Osteoblast (primary cell): ENCODE measurements at regions not wholly inside any gene's neighbourhood (a gene's known extent, or its start where the extent isn't known, plus 50 kb on each side); places are given as distances from the start of the nearest gene placed in this dataset.
"Not testable (repeated sequence)": the region's sequence is repeated elsewhere in the genome, so short reads cannot be mapped to it uniquely, and the experiment has no call there.

ENCODE experiments used
- DNase-seq: peaks from one replicate; pipeline ENCODE4 v3.0.0; 2011; ENCODE audit warnings: low spot score, mixed read lengths; ENCODE audit not compliant: insufficient read length; ENCODE audit errors: missing footprints
- H2AFZ ChIP-seq: 2 replicates; pipeline ENCODE4 v1.6.0; 2011; ENCODE audit warnings: mild to moderate bottlenecking, low read length
- H3K27ac ChIP-seq: 2 replicates; pipeline ENCODE4 v1.5.1; 2011; ENCODE audit warnings: mild to moderate bottlenecking, low read depth, low read length, moderate library complexity
- H3K27me3 ChIP-seq: 2 replicates; pipeline ENCODE4 v1.6.0; 2012; ENCODE audit warnings: mild to moderate bottlenecking, control low read depth, inconsistent platforms, low read length, moderate library complexity; ENCODE audit not compliant: insufficient read depth
- H3K36me3 ChIP-seq: 2 replicates; pipeline ENCODE4 v1.5.1; 2011; ENCODE audit warnings: mild to moderate bottlenecking, low read length, control low read depth, moderate library complexity; ENCODE audit not compliant: insufficient read depth
- H3K4me1 ChIP-seq: 2 replicates; pipeline ENCODE4 v1.5.1; 2011; ENCODE audit warnings: mild to moderate bottlenecking, low read length, control low read depth, moderate library complexity; ENCODE audit not compliant: insufficient read depth
- H3K4me2 ChIP-seq: 2 replicates; pipeline ENCODE4 v1.6.0; 2011; ENCODE audit warnings: mild to moderate bottlenecking, low read length; ENCODE audit not compliant: insufficient read depth
- H3K4me3 ChIP-seq: fragments of 200-600 bp; sonication (generic); 3 replicates; pipeline ENCODE4 v1.5.1; 2012; ENCODE audit warnings: mild to moderate bottlenecking, low read length, inconsistent platforms; ENCODE audit not compliant: insufficient read depth
- H3K79me2 ChIP-seq: 2 replicates; pipeline ENCODE4 v1.6.0; 2012; ENCODE audit warnings: mild to moderate bottlenecking, low read length, control low read depth, inconsistent platforms; ENCODE audit not compliant: insufficient read depth
- H3K9me3 ChIP-seq: 2 replicates; pipeline ENCODE4 v1.5.1; 2011; ENCODE audit warnings: low read depth, low read length, control low read depth
- H4K20me1 ChIP-seq: 2 replicates; pipeline ENCODE4 v1.6.0; 2012; ENCODE audit warnings: mild to moderate bottlenecking, low read length, control low read depth; ENCODE audit not compliant: insufficient read depth
- CTCF ChIP-seq: IDR thresholded peaks from 2 replicates; pipeline ENCODE4 v1.5.1; 2011; ENCODE audit warnings: mild to moderate bottlenecking, low read depth, low read length, moderate library complexity; ENCODE audit errors: extremely low read depth

- Histone ChIP-seq H3K27me3 (no peaks in the 10 kb centered on the region), H4K20me1 (no peaks in the 10 kb centered on the region), H3K79me2 (no peaks in the 10 kb centered on the region), H3K4me1 (no peaks in the 10 kb centered on the region), H2AFZ (no peak overlapping the region), H3K36me3 (no peaks in the 10 kb centered on the region), H3K4me2 (no peak overlapping the region), H3K27ac (no peak overlapping the region), H3K9me3 (peaks cover 4% of the 10 kb centered on the region), H3K4me3 (no peak overlapping the region)
- TF ChIP-seq CTCF = no peak
- DNase-seq = no peak
Observed at GRCh38 chr11:91005458-91005857, 782.6 kb upstream of the CHORDC1 start.

- no peak overlapping the region for H2AFZ ChIP-seq
- TF ChIP-seq CTCF = no peak
- no peak overlapping the region for H3K27ac ChIP-seq
- no peaks in the 10 kb centered on the region for H4K20me1 ChIP-seq
- no peak for DNase-seq
- H3K4me1 ChIP-seq = no peaks in the 10 kb centered on the region
- H3K27me3 ChIP-seq = no peaks in the 10 kb centered on the region
- H3K79me2 ChIP-seq = no peaks in the 10 kb centered on the region
- H3K9me3 ChIP-seq = peaks cover 4% of the 10 kb centered on the region
- H3K4me3 ChIP-seq = no peak overlapping the region
- no peaks in the 10 kb centered on the region for H3K36me3 ChIP-seq
- H3K4me2 ChIP-seq = no peak overlapping the region
Observed at GRCh38 chr11:90997241-90997640, 774.4 kb upstream of the CHORDC1 start.

GRCh38 chr11:90972159-90972558, 749.3 kb upstream of the CHORDC1 start:
- not testable (repeated sequence) for H3K4me3 ChIP-seq, H3K4me1 ChIP-seq, H3K4me2 ChIP-seq, H3K9me3 ChIP-seq, H3K27ac ChIP-seq, H3K79me2 ChIP-seq, H4K20me1 ChIP-seq, H3K27me3 ChIP-seq, H3K36me3 ChIP-seq, DNase-seq, H2AFZ ChIP-seq

- TF ChIP-seq CTCF = no peak
- no peak overlapping the region for H3K4me2 ChIP-seq
Observed at GRCh38 chr11:90947930-90948329, 725.1 kb upstream of the CHORDC1 start.

More at GRCh38 chr11:90947930-90948329, 725.1 kb upstream of the CHORDC1 start:
- no peaks in the 10 kb centered on the region for H3K9me3 ChIP-seq
- no peaks in the 10 kb centered on the region for H3K4me1 ChIP-seq
- no peaks in the 10 kb centered on the region for H4K20me1 ChIP-seq
- no peaks in the 10 kb centered on the region for H3K36me3 ChIP-seq
- H2AFZ ChIP-seq = no peak overlapping the region
- no peak overlapping the region for H3K4me3 ChIP-seq
- no peaks in the 10 kb centered on the region for H3K79me2 ChIP-seq
- H3K27me3 ChIP-seq = no peaks in the 10 kb centered on the region
- H3K27ac ChIP-seq = no peak overlapping the region
- no peak for DNase-seq
